Islet precursor cell (in vitro differentiated cells): ENCODE measurements at regions not wholly inside any gene's neighbourhood (a gene's known extent, or its start where the extent isn't known, plus 50 kb on each side); places are given as distances from the start of the nearest gene placed in this dataset.

Experiments
- DNase-seq: peaks from one replicate; pipeline ENCODE4 v3.0.0-alpha.2; 2018

GRCh38 chr1:222157612-222158011, 390.3 kb downstream of the HHIPL2 start:
- DNase-seq = no peak

GRCh38 chr1:222140206-222140605, 398.3 kb upstream of the DUSP10 start:
- no peak for DNase-seq

- no peak for DNase-seq
These were observed 396.2 kb upstream of the DUSP10 start for GRCh38 chr1:222138095-222138494.

- DNase-seq = no peak
These were observed 395.0 kb upstream of the DUSP10 start for GRCh38 chr1:222136869-222137268.

GRCh38 chr1:222129041-222129440, 387.2 kb upstream of the DUSP10 start:
- DNase-seq = no peak

- DNase-seq = no peak
These were observed 385.8 kb upstream of the DUSP10 start for GRCh38 chr1:222127526-222128152.

GRCh38 chr1:222127096-222127495, 385.2 kb upstream of the DUSP10 start:
- DNase-seq = no peak

- DNase-seq = no peak
These were observed 384.2 kb upstream of the DUSP10 start for GRCh38 chr1:222126052-222126451.

GRCh38 chr1:222124602-222125001, 382.7 kb upstream of the DUSP10 start:
- DNase-seq = peak; percentile 53

- DNase-seq = no peak
These were observed 381.2 kb upstream of the DUSP10 start for GRCh38 chr1:222123111-222123510.

- no peak for DNase-seq
These were observed 375.9 kb upstream of the DUSP10 start for GRCh38 chr1:222117809-222118208.

GRCh38 chr1:222114536-222115156, 372.8 kb upstream of the DUSP10 start:
- DNase-seq = no peak

- DNase-seq = no peak
These were observed 367.9 kb upstream of the DUSP10 start for GRCh38 chr1:222109836-222110235.

- no peak for DNase-seq
These were observed 366.1 kb upstream of the DUSP10 start for GRCh38 chr1:222107975-222108374.

GRCh38 chr1:222107267-222107666, 365.4 kb upstream of the DUSP10 start:
- no peak for DNase-seq

GRCh38 chr1:222106377-222106776, 364.5 kb upstream of the DUSP10 start:
- DNase-seq = no peak

- no peak for DNase-seq
These were observed 364.0 kb upstream of the DUSP10 start for GRCh38 chr1:222105861-222106260.

- peak; percentile 72 for DNase-seq
These were observed 363.5 kb upstream of the DUSP10 start for GRCh38 chr1:222105393-222105737.

- DNase-seq = peak; percentile 62
These were observed 363.0 kb upstream of the DUSP10 start for GRCh38 chr1:222104694-222105392.

GRCh38 chr1:222104097-222104496, 362.2 kb upstream of the DUSP10 start:
- DNase-seq = no peak

- no peak for DNase-seq
These were observed 357.9 kb upstream of the DUSP10 start for GRCh38 chr1:222099746-222100145.

GRCh38 chr1:222098404-222098803, 356.5 kb upstream of the DUSP10 start:
- DNase-seq = no peak

- DNase-seq = no peak
These were observed 355.7 kb upstream of the DUSP10 start for GRCh38 chr1:222097588-222097987.

GRCh38 chr1:222096883-222097282, 355.0 kb upstream of the DUSP10 start:
- DNase-seq = no peak

GRCh38 chr1:222096476-222096772, 354.5 kb upstream of the DUSP10 start:
- DNase-seq = no peak
